Activated CD8-positive, alpha-beta memory T cell treated with anti-CD3 and anti-CD28 coated beads for 48 hours (primary cell): ENCODE measurements at regions not wholly inside any gene's neighbourhood (a gene's known extent, or its start where the extent isn't known, plus 50 kb on each side); places are given as distances from the start of the nearest gene placed in this dataset.

Experiments used
- DNase-seq, 3 experiments: peaks; one replicate each; pipeline ENCODE4 v3.0.0-alpha.2; 2020; ENCODE audit warnings: low read depth in 2 of 3, low spot score in 2 of 3

GRCh38 chr19:31639306-31639705, 290.1 kb upstream of the TSHZ3 start:
- no peak for DNase-seq

- DNase-seq, result no peak
Observed at GRCh38 chr19:31641591-31641990, 292.4 kb upstream of the TSHZ3 start.

- DNase-seq, result no peak
Observed at GRCh38 chr19:31648347-31648746, 299.1 kb upstream of the TSHZ3 start.

GRCh38 chr19:31656507-31656906, 307.3 kb upstream of the TSHZ3 start:
- DNase-seq, result no peak

- no peak for DNase-seq
Observed at GRCh38 chr19:31658993-31659896, 310.0 kb upstream of the TSHZ3 start.

- no peak for DNase-seq
Observed at GRCh38 chr19:31659897-31660210, 310.6 kb upstream of the TSHZ3 start.

GRCh38 chr19:31664096-31664495, 314.9 kb upstream of the TSHZ3 start:
- DNase-seq, result no peak

GRCh38 chr19:31664997-31665396, 315.8 kb upstream of the TSHZ3 start:
- DNase-seq, result no peak

GRCh38 chr19:31666126-31666525, 316.9 kb upstream of the TSHZ3 start:
- no peak for DNase-seq

- DNase-seq, result no peak
Observed at GRCh38 chr19:31667106-31667505, 317.9 kb upstream of the TSHZ3 start.

GRCh38 chr19:31668921-31669320, 319.7 kb upstream of the TSHZ3 start:
- DNase-seq, result no peak

- DNase-seq, result no peak
Observed at GRCh38 chr19:31670931-31671330, 321.7 kb upstream of the TSHZ3 start.

GRCh38 chr19:31671411-31672035, 322.3 kb upstream of the TSHZ3 start:
- DNase-seq, result no peak

- no peak for DNase-seq
Observed at GRCh38 chr19:31674503-31675192, 325.4 kb upstream of the TSHZ3 start.

GRCh38 chr19:31675193-31675913, 326.1 kb upstream of the TSHZ3 start:
- DNase-seq, result no peak

- no peak for DNase-seq
Observed at GRCh38 chr19:31676271-31677004, 327.2 kb upstream of the TSHZ3 start.

GRCh38 chr19:31678421-31678820, 329.2 kb upstream of the TSHZ3 start:
- DNase-seq, result no peak

GRCh38 chr19:31681121-31681520, 331.9 kb upstream of the TSHZ3 start:
- no peak for DNase-seq

- no peak for DNase-seq
Observed at GRCh38 chr19:31693131-31693932, 344.1 kb upstream of the TSHZ3 start.

GRCh38 chr19:31693933-31694269, 344.7 kb upstream of the TSHZ3 start:
- no peak for DNase-seq
